ENCODE measurements at regions not wholly inside any gene's neighbourhood (a gene's known extent, or its start where the extent isn't known, plus 50 kb on each side); places are given as distances from the start of the nearest gene placed in this dataset.

- TF ChIP-seq EGR1 (IDR thresholded peaks at IDR 0.05) (no peak), MAX (IDR thresholded peaks at IDR 0.05) (no peak), TAF1 (IDR thresholded peaks at IDR 0.05; ENCODE audit: low read depth) (no peak), FOXM1 (IDR thresholded peaks at IDR 0.05; ENCODE audit: borderline replicate concordance, low read depth) (no peak), YY1 (IDR thresholded peaks at IDR 0.05; ENCODE audit: low read depth) (no peak), TCF12 (IDR thresholded peaks at IDR 0.05; ENCODE audit: low read depth) (no peak), NFIC (IDR thresholded peaks at IDR 0.05) (no peak), EP300 (IDR thresholded peaks at IDR 0.05; ENCODE audit: borderline replicate concordance) (no peak), RAD21 (IDR thresholded peaks at IDR 0.05; ENCODE audit: low read depth) (no peak), ZBTB7A (IDR thresholded peaks at IDR 0.05; ENCODE audit: low read depth) (no peak), CEBPB (IDR thresholded peaks at IDR 0.05) (no peak), CREB1 (IDR thresholded peaks at IDR 0.05; ENCODE audit: low read depth) (no peak), TEAD4 (IDR thresholded peaks at IDR 0.05) (no peak)
- TF ChIP-seq, protein P1, sequence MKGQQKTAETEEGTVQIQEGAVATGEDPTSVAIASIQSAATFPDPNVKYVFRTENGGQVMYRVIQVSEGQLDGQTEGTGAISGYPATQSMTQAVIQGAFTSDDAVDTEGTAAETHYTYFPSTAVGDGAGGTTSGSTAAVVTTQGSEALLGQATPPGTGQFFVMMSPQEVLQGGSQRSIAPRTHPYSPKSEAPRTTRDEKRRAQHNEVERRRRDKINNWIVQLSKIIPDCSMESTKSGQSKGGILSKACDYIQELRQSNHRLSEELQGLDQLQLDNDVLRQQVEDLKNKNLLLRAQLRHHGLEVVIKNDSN (IDR thresholded peaks at IDR 0.05): no peak
Observed at GRCh38 chr14:73792481-73792880, 59.1 kb upstream of the PTGR2 start.

DNA sequence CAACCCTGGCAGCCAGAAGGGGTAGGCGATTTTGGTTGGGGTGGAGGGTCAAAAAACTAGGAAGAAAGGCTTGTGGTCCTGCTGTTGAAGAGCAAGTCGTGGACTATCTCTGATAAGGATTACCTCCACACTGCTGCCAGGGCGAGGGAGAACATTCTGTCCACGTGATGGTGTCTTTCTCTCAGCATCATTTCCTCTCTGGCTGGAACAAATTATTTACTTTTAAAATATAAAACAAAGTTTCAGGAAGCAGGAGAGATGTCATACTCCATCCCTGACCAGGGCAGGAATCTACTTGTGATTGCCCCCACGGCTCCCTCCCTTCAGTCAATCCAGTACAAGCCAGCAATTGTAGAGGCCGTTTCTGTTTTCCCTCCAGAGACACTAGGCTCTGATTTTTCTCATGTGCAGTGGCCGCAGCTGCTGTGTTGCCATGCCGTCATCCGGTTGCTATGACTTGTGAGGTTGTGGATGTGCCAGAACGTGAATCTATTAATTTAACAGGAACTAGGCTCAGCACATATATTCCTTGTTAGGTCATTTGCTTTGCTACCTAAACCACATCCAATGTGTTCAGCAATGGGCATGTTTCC, 61.5 kb upstream of the PTGR2 start:
- TF ChIP-seq CEBPB (IDR thresholded peaks at IDR 0.05): no peak
- no peak for TF ChIP-seq NFIC (IDR thresholded peaks at IDR 0.05)

- TF ChIP-seq ZBTB7A (IDR thresholded peaks at IDR 0.05; ENCODE audit: low read depth): no peak
Observed at GRCh38 chr14:73788701-73789551, 62.7 kb upstream of the PTGR2 start.

- no peak for TF ChIP-seq NFIC (IDR thresholded peaks at IDR 0.05)
- TF ChIP-seq TAF1 (IDR thresholded peaks at IDR 0.05; ENCODE audit: low read depth): no peak
- TF ChIP-seq, protein P1 (IDR thresholded peaks at IDR 0.05): no peak
- no peak for TF ChIP-seq REST (IDR thresholded peaks at IDR 0.05; ENCODE audit: low read depth)
- TF ChIP-seq RAD21 (IDR thresholded peaks at IDR 0.05; ENCODE audit: low read depth): no peak
- no peak for TF ChIP-seq CEBPB (IDR thresholded peaks at IDR 0.05)
- TF ChIP-seq CREB1 (IDR thresholded peaks at IDR 0.05; ENCODE audit: low read depth): no peak
- TF ChIP-seq MAX (IDR thresholded peaks at IDR 0.05): no peak
- no peak for TF ChIP-seq EP300 (IDR thresholded peaks at IDR 0.05; ENCODE audit: borderline replicate concordance)
- TF ChIP-seq FOXM1 (IDR thresholded peaks at IDR 0.05; ENCODE audit: borderline replicate concordance, low read depth): no peak
- no peak for TF ChIP-seq YY1 (IDR thresholded peaks at IDR 0.05; ENCODE audit: low read depth)
- TF ChIP-seq TCF12 (IDR thresholded peaks at IDR 0.05; ENCODE audit: low read depth): no peak
- no peak for TF ChIP-seq TEAD4 (IDR thresholded peaks at IDR 0.05)
- TF ChIP-seq EGR1 (IDR thresholded peaks at IDR 0.05): no peak
- TF ChIP-seq ZBTB7A (IDR thresholded peaks at IDR 0.05; ENCODE audit: low read depth): no peak
Observed at GRCh38 chr14:73788317-73788598, 63.4 kb upstream of the PTGR2 start.

- TF ChIP-seq CREB1 (IDR thresholded peaks at IDR 0.05; ENCODE audit: low read depth) (no peak), MAX (IDR thresholded peaks at IDR 0.05) (no peak; the same call in 1 of the 2 replicates), TAF1 (IDR thresholded peaks at IDR 0.05; ENCODE audit: low read depth) (no peak)
Observed at GRCh38 chr14:73787486-73788316, 63.9 kb upstream of the PTGR2 start.

DNA sequence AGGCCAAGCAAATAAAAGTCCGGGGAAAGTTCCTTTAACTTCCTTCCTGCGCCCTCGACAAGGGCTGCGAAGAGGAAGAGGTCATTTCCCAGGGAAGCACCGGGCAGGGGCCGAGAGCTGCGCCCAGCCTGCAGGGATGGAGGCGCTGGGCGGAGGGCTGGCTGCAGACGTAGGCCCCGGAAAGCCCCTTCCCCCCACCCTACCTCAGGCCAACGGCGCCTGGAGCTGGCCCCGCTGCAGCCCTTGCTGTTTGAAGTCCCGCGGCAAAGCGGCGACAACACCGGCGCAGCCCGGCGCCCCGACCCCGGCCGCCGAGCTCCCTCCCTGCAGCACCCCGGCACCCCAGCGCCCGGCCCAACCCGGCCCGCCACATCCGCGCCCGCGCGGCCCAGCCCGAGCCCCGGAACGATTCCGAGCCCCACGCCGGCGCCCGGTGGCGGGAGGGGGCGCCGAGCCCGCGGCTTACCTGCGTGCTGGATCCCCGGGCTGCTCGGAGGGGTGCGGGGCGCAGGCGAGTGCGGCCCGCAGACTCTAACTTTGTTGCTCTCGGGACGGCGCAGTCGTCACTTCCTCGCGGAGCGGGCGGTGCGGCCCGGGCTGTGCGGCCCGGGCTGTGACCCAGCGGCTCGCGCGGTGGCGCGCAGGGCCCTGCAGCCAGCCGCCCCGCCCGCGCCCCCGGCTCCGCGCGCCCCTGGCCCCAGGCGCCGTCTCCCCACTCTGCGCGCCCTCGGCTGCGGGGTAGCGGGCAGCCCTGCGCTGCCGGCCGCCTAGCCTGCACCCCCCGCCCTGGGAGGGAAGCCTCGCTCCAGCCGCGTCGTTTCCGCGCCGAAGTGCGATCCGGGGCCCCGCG, 64.8 kb upstream of the PTGR2 start:
- no peak for TF ChIP-seq CEBPB (IDR thresholded peaks at IDR 0.05)
- no peak for TF ChIP-seq REST (IDR thresholded peaks at IDR 0.05; ENCODE audit: low read depth)
- TF ChIP-seq CREB1 (IDR thresholded peaks at IDR 0.05; ENCODE audit: low read depth): no peak
- no peak for TF ChIP-seq ZBTB7A (IDR thresholded peaks at IDR 0.05; ENCODE audit: low read depth)
- no peak for TF ChIP-seq MAX (IDR thresholded peaks at IDR 0.05)
- TF ChIP-seq, protein P1 (IDR thresholded peaks at IDR 0.05): no peak
- no peak for TF ChIP-seq FOXM1 (IDR thresholded peaks at IDR 0.05; ENCODE audit: borderline replicate concordance, low read depth)
- TF ChIP-seq EGR1 (IDR thresholded peaks at IDR 0.05): no peak
- no peak; the same call in 1 of the 2 replicates for TF ChIP-seq TCF12 (IDR thresholded peaks at IDR 0.05; ENCODE audit: low read depth)
- no peak for TF ChIP-seq YY1 (IDR thresholded peaks at IDR 0.05; ENCODE audit: low read depth)
- no peak for TF ChIP-seq RAD21 (IDR thresholded peaks at IDR 0.05; ENCODE audit: low read depth)
- no peak for TF ChIP-seq TAF1 (IDR thresholded peaks at IDR 0.05; ENCODE audit: low read depth)
- TF ChIP-seq TEAD4 (IDR thresholded peaks at IDR 0.05): no peak
- no peak for TF ChIP-seq EP300 (IDR thresholded peaks at IDR 0.05; ENCODE audit: borderline replicate concordance)
- no peak for TF ChIP-seq NFIC (IDR thresholded peaks at IDR 0.05)
